NOMO-1 treated with dmso at 0.1 percent for 144 hours (cell line): ENCODE measurements at regions not wholly inside any gene's neighbourhood (a gene's known extent, or its start where the extent isn't known, plus 50 kb on each side); places are given as distances from the start of the nearest gene placed in this dataset.

ENCODE experiments used
- DNase-seq: peaks from one replicate; lab custom pipeline; 2025; ENCODE audit not compliant: unreplicated experiment; lab: John Stamatoyannopoulos, UW

GRCh38 chr19:30318936-30319335 lies 53.2 kb upstream of the ZNF536 start:
- DNase-seq, result no peak

- no peak for DNase-seq
These were observed 52.8 kb upstream of the ZNF536 start for GRCh38 chr19:30319411-30319810.

GRCh38 chr19:30319876-30320275 lies 52.3 kb upstream of the ZNF536 start:
- no peak for DNase-seq

DNA sequence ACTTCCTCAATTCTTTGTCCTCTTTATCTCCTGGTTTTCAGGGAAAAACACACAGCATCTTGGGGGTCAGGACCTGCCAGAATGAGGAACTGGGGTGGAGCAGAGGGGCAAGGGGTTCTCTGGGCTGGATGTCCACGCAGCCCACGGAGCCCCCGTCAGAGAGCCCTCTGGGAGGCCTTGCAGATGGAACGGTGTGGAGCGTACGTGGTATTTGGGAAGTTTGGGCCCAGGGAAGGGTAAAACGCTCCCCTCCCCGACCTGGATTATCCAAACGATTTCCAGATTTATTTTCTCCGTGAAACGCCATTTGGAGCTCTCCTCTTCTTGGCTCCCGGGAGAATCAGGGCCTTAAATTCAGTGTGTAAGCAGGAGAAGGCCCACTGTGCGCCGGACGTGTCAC lies 51.7 kb upstream of the ZNF536 start:
- no peak for DNase-seq

- DNase-seq, result no peak
These were observed 51.3 kb upstream of the ZNF536 start for GRCh38 chr19:30320916-30321315.
